Trophoblast cell (in vitro differentiated cells and primary cell): ENCODE measurements at regions not wholly inside any gene's neighbourhood (a gene's known extent, or its start where the extent isn't known, plus 50 kb on each side); places are given as distances from the start of the nearest gene placed in this dataset.

Source experiments
- DNase-seq, 2 donors: peaks; one replicate each; pipeline ENCODE4 v3.0.0-alpha.2; 2016
- H2AFZ ChIP-seq: 2 replicates; pipeline ENCODE4 v1.6.1; 2013; ENCODE audit warnings: low read length, moderate library complexity, mild to moderate bottlenecking; ENCODE audit not compliant: insufficient read depth, poor library complexity
- H2AK5ac ChIP-seq: 2 replicates; pipeline ENCODE4 v1.6.1; 2013; ENCODE audit warnings: mild to moderate bottlenecking, low read length
- H2BK120ac ChIP-seq: 2 replicates; pipeline ENCODE4 v1.6.1; 2013; ENCODE audit warnings: low read length, mild to moderate bottlenecking, moderate library complexity; ENCODE audit not compliant: insufficient read depth, poor library complexity
- H2BK12ac ChIP-seq: 2 replicates; pipeline ENCODE4 v1.6.1; 2013; ENCODE audit warnings: mild to moderate bottlenecking, low read length, moderate library complexity
- H2BK5ac ChIP-seq: 2 replicates; pipeline ENCODE4 v1.6.1; 2013; ENCODE audit warnings: low read length, low read depth, moderate library complexity, mild to moderate bottlenecking; ENCODE audit not compliant: poor library complexity
- H3K14ac ChIP-seq: 2 replicates; pipeline ENCODE4 v1.6.1; 2013; ENCODE audit warnings: mild to moderate bottlenecking, low read length
- H3K18ac ChIP-seq: 2 replicates; pipeline ENCODE4 v1.6.1; 2013; ENCODE audit warnings: mild to moderate bottlenecking, low read length
- H3K23ac ChIP-seq: 2 replicates; pipeline ENCODE4 v1.6.1; 2013; ENCODE audit warnings: low read length
- H3K27ac ChIP-seq: 2 replicates; pipeline ENCODE4 v1.5.1; 2013; ENCODE audit warnings: low read depth, mild to moderate bottlenecking, inconsistent platforms, low read length, moderate library complexity
- H3K27me3 ChIP-seq: 2 replicates; pipeline ENCODE4 v1.6.1; 2013; ENCODE audit warnings: inconsistent platforms, mild to moderate bottlenecking, low read length, moderate library complexity; ENCODE audit not compliant: insufficient read depth
- H3K36me3 ChIP-seq, 2 experiments: 1 replicate in 1 of 2; 2 replicates in 1 of 2; pipeline ENCODE4 v1.6.1; 2013; ENCODE audit warnings: low read length in 2 of 2, mild to moderate bottlenecking in 2 of 2, moderate library complexity in 1 of 2; ENCODE audit not compliant: insufficient read depth in 2 of 2, control insufficient read depth in 1 of 2
- H3K4ac ChIP-seq: 2 replicates; pipeline ENCODE4 v1.6.1; 2013; ENCODE audit warnings: low read depth, mild to moderate bottlenecking, low read length, moderate library complexity
- H3K4me1 ChIP-seq, 2 experiments: 1 replicate in 1 of 2; 2 replicates in 1 of 2; pipeline ENCODE4 v1.6.1; 2013; ENCODE audit warnings: low read length in 2 of 2, mild to moderate bottlenecking in 2 of 2, moderate library complexity in 1 of 2; ENCODE audit not compliant: insufficient read depth in 2 of 2, control insufficient read depth in 1 of 2
- H3K4me2 ChIP-seq: 2 replicates; pipeline ENCODE4 v1.6.1; 2013; ENCODE audit warnings: inconsistent platforms, mild to moderate bottlenecking, low read length, moderate library complexity
- H3K4me3 ChIP-seq: 2 replicates; pipeline ENCODE4 v1.5.1; 2013; ENCODE audit warnings: mild to moderate bottlenecking, low read depth, low read length, inconsistent platforms
- H3K79me1 ChIP-seq: one replicate; pipeline ENCODE4 v1.6.1; 2013; ENCODE audit warnings: low read length
- H3K79me2 ChIP-seq: 2 replicates; pipeline ENCODE4 v1.6.1; 2013; ENCODE audit warnings: low read length, mild to moderate bottlenecking; ENCODE audit not compliant: control insufficient read depth, insufficient read depth, poor library complexity
- H3K9ac ChIP-seq: 2 replicates; pipeline ENCODE4 v1.6.1; 2013; ENCODE audit warnings: mild to moderate bottlenecking, low read length
- H3K9me3 ChIP-seq: 2 replicates; pipeline ENCODE4 v1.6.1; 2013; ENCODE audit warnings: low read depth, mild to moderate bottlenecking, control low read depth, inconsistent platforms, low read length; ENCODE audit not compliant: insufficient read depth
- H4K12ac ChIP-seq: 2 replicates; pipeline ENCODE4 v1.6.1; 2013; ENCODE audit warnings: low read depth, mild to moderate bottlenecking, low read length, moderate library complexity
- H4K8ac ChIP-seq: 2 replicates; pipeline ENCODE4 v1.6.1; 2013; ENCODE audit warnings: low read depth, mild to moderate bottlenecking, low read length, moderate library complexity
- H4K91ac ChIP-seq: one replicate; pipeline ENCODE4 v1.6.1; 2013; ENCODE audit warnings: low read depth, mild to moderate bottlenecking, low read length, moderate library complexity
- WGBS: extraction: QIAGEN DNeasy Blood & Tissue Kit; methylation state at CpG from one replicate; pipeline ENCODE4 v1.1.7; 2013; ENCODE audit warnings: missing lambda C conversion rate; ENCODE audit not compliant: insufficient read length, insufficient coverage; ENCODE audit errors: extremely low coverage; 5-methylcytosine and 5-hydroxymethylcytosine counted together

GRCh38 chr5:154575546-154576428 lies 97.8 kb upstream of the HAND1 start:
- Histone ChIP-seq H4K8ac (peak overlapping the region; percentile 72), H2AFZ (no peak overlapping the region), H3K27me3 (no peaks in the 10 kb centered on the region), H2BK5ac (peak overlapping the region; percentile 93), H2BK12ac (peak overlapping the region; percentile 72), H3K79me2 (peaks cover 3% of the 10 kb centered on the region), H2BK120ac (peak overlapping the region; percentile 18), H3K79me1 (peaks cover 49% of the 10 kb centered on the region), H4K12ac (no peak overlapping the region), H3K14ac (peak overlapping the region; percentile 48), H3K4me2 (no peak overlapping the region), H4K91ac (peak overlapping the region; percentile 94), H3K9me3 (no peaks in the 10 kb centered on the region), H3K36me3 (no peaks in the 10 kb centered on the region), H3K27ac (peak overlapping the region; percentile 76), H3K23ac (no peak overlapping the region), H3K4me3 (no peak overlapping the region), H2AK5ac (peak overlapping the region; percentile 45), H3K4ac (peak overlapping the region; percentile 4), H3K18ac (peak overlapping the region; percentile 66), H3K9ac (no peak overlapping the region), H3K4me1 (peaks cover 22 to 27% of the 10 kb centered on the region in 2 experiments)
- WGBS, result no CpG with 5 or more reads among the region's 11 CpGs
- DNase-seq, result no peak

GRCh38 chr5:154573011-154573410 lies 95.0 kb upstream of the HAND1 start:
- no peak overlapping the region for H3K23ac ChIP-seq
- H2BK120ac ChIP-seq, result peak overlapping the region; percentile 40
- no peak overlapping the region for H3K4me3 ChIP-seq
- H3K27me3 ChIP-seq, result no peaks in the 10 kb centered on the region
- H3K36me3 ChIP-seq, result no peaks in the 10 kb centered on the region
- peak overlapping the region; percentile 72 for H2BK12ac ChIP-seq
- no peak overlapping the region for H2BK5ac ChIP-seq
- H4K8ac ChIP-seq, result no peak overlapping the region
- H3K9me3 ChIP-seq, result no peaks in the 10 kb centered on the region
- H2AK5ac ChIP-seq, result peak overlapping the region; percentile 7
- peak overlapping the region; percentile 77 for H4K91ac ChIP-seq
- no peak overlapping the region for H3K14ac ChIP-seq
- H3K4me2 ChIP-seq, result no peak overlapping the region
- H4K12ac ChIP-seq, result no peak overlapping the region
- H3K27ac ChIP-seq, result no peak overlapping the region
- no peak overlapping the region for H2AFZ ChIP-seq
- DNase-seq, result no peak
- H3K18ac ChIP-seq, result no peak overlapping the region
- peaks cover 43% of the 10 kb centered on the region for H3K79me1 ChIP-seq
- H3K79me2 ChIP-seq, result peaks cover 2% of the 10 kb centered on the region
- H3K4me1 ChIP-seq, result peaks cover 22 to 24% of the 10 kb centered on the region in 2 experiments
- no peak overlapping the region for H3K4ac ChIP-seq
- no CpG with 5 or more reads among the region's 6 CpGs for WGBS
- H3K9ac ChIP-seq, result no peak overlapping the region

- peaks cover 2% of the 10 kb centered on the region for H3K79me2 ChIP-seq
- H3K18ac ChIP-seq, result peak overlapping the region; percentile 4
- peak overlapping the region; percentile 44 for H3K4ac ChIP-seq
- H2AK5ac ChIP-seq, result peak overlapping the region; percentile 39
- no peaks in the 10 kb centered on the region for H3K36me3 ChIP-seq
- peak overlapping the region; percentile 31 for H3K27ac ChIP-seq
- no peak overlapping the region for H3K4me3 ChIP-seq
- H2BK5ac ChIP-seq, result peak overlapping the region; percentile 1
- H3K27me3 ChIP-seq, result no peaks in the 10 kb centered on the region
- peak overlapping the region; percentile 93 for H2BK12ac ChIP-seq
- H2BK120ac ChIP-seq, result peak overlapping the region; percentile 55
- peak overlapping the region; percentile 12 for H3K14ac ChIP-seq
- H4K91ac ChIP-seq, result peak overlapping the region; percentile 75
- H3K9me3 ChIP-seq, result no peaks in the 10 kb centered on the region
- peaks cover 34% of the 10 kb centered on the region for H3K79me1 ChIP-seq
- H2AFZ ChIP-seq, result no peak overlapping the region
- H3K23ac ChIP-seq, result no peak overlapping the region
- H3K4me2 ChIP-seq, result no peak overlapping the region
- no CpG with 5 or more reads among the region's 6 CpGs for WGBS
- no peak overlapping the region for H3K9ac ChIP-seq
- H4K12ac ChIP-seq, result no peak overlapping the region
- peak overlapping the region; percentile 5 for H4K8ac ChIP-seq
- DNase-seq, result no peak
- H3K4me1 ChIP-seq, result peaks cover 14 to 16% of the 10 kb centered on the region in 2 experiments
Observed at GRCh38 chr5:154571325-154572035, 93.5 kb upstream of the HAND1 start.

DNA sequence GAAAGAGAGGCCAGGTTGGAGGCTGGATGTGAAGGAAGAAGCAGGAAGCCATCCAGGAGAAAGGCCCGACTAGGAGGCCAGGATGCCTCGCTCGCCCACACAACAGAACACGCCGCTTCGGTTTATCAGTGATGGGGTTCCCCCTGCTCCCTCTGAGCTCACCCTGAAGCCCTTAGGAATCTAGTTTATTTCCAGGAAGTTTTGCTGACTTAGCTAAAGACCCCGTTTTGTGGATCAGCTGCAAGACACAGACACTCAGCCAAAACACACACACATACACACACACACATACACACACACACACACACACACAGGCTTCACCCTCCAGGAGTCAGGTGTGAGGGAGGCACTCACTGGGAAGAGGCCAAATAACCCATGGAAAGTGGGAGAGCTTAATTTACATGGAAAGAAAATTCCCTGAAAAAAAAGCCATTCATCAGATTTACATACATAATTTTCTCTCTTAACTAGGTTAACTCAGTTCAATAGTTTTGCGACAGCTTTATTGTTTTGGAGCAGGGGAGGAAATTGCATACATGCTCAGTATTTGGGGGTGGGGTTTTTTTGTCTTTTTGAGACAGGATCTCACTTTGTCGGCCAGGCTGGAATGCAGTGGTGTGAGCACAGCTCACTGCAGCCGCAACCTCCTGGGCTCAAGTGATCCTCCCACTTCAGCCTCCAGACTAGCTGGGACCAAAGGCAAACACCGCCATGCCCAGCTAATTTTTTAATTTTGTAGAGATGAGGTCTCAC lies 92.7 kb upstream of the HAND1 start:
- Histone ChIP-seq H3K9me3 (no peaks in the 10 kb centered on the region), H2AK5ac (peak overlapping the region; percentile 20), H4K91ac (peak overlapping the region; percentile 49), H3K79me1 (peaks cover 29% of the 10 kb centered on the region), H3K4me1 (peaks cover 11 to 12% of the 10 kb centered on the region in 2 experiments), H2BK120ac (peak overlapping the region; percentile 28), H3K36me3 (no peaks in the 10 kb centered on the region), H3K79me2 (peaks cover 2% of the 10 kb centered on the region), H3K4ac (no peak overlapping the region), H3K27me3 (no peaks in the 10 kb centered on the region), H2BK5ac (peak overlapping the region; percentile 49), H4K8ac (peak overlapping the region; percentile 0), H3K4me2 (no peak overlapping the region), H3K23ac (no peak overlapping the region), H4K12ac (no peak overlapping the region), H3K4me3 (no peak overlapping the region), H3K18ac (peak overlapping the region; percentile 28), H3K27ac (peak overlapping the region; percentile 19), H3K14ac (peak overlapping the region; percentile 38), H2BK12ac (peak overlapping the region; percentile 34), H3K9ac (no peak overlapping the region), H2AFZ (peak overlapping the region; percentile 26)
- DNase-seq, result no peak
- WGBS, result no CpG with 5 or more reads among the region's 11 CpGs
